ENCODE measurements at regions not wholly inside any gene's neighbourhood (a gene's known extent, or its start where the extent isn't known, plus 50 kb on each side); places are given as distances from the start of the nearest gene placed in this dataset.

GRCh38 chr3:623914-624545 is 427.5 kb downstream of the CHL1 start:
- peak in 1 of 6 donors; percentile 47 for DNase-seq (ENCODE audit: low read depth in 4 of 6, low spot score in 6 of 6)
- H3K4me1 ChIP-seq (ENCODE audit: control insufficient read depth, insufficient read depth, low read length) = no peaks in the 10 kb centered on the region
- no peak overlapping the region for H3K4me3 ChIP-seq (ENCODE audit: low read depth, low read length)
- WGBS (ENCODE audit: insufficient coverage) = no CpG with 5 or more reads among the region's 4 CpGs
- H3K27me3 ChIP-seq (ENCODE audit: control insufficient read depth, insufficient read depth, low read length) = no peaks in the 10 kb centered on the region
- no peak overlapping the region for H3K27ac ChIP-seq (ENCODE audit: low read depth, low read length)
- H3K9me3 ChIP-seq (ENCODE audit: control insufficient read depth, insufficient read depth, low read length) = no peaks in the 10 kb centered on the region
- no peaks in the 10 kb centered on the region for H3K36me3 ChIP-seq (ENCODE audit: control insufficient read depth, insufficient read depth, low read length)

- Histone ChIP-seq H3K9me3 (ENCODE audit: control insufficient read depth, insufficient read depth, low read length) (no peaks in the 10 kb centered on the region), H3K4me1 (ENCODE audit: control insufficient read depth, insufficient read depth, low read length) (no peaks in the 10 kb centered on the region), H3K36me3 (ENCODE audit: control insufficient read depth, insufficient read depth, low read length) (no peaks in the 10 kb centered on the region), H3K27me3 (ENCODE audit: control insufficient read depth, insufficient read depth, low read length) (no peaks in the 10 kb centered on the region), H3K4me3 (ENCODE audit: low read depth, low read length) (no peak overlapping the region), H3K27ac (ENCODE audit: low read depth, low read length) (no peak overlapping the region)
- peak; percentile 43 to 96 (median 65) for DNase-seq (ENCODE audit: low read depth in 4 of 6, low spot score in 6 of 6)
- no CpG with 5 or more reads among the region's 10 CpGs for WGBS (ENCODE audit: insufficient coverage)
Observed at GRCh38 chr3:632571-633170, 436.1 kb downstream of the CHL1 start.

- no peak overlapping the region for H3K27ac ChIP-seq (ENCODE audit: low read depth, low read length)
- no peaks in the 10 kb centered on the region for H3K36me3 ChIP-seq (ENCODE audit: control insufficient read depth, insufficient read depth, low read length)
- H3K4me3 ChIP-seq (ENCODE audit: low read depth, low read length) = no peak overlapping the region
- H3K9me3 ChIP-seq (ENCODE audit: control insufficient read depth, insufficient read depth, low read length) = no peaks in the 10 kb centered on the region
- DNase-seq (ENCODE audit: low read depth in 4 of 6, low spot score in 6 of 6) = no peak
- no peaks in the 10 kb centered on the region for H3K4me1 ChIP-seq (ENCODE audit: control insufficient read depth, insufficient read depth, low read length)
- no peaks in the 10 kb centered on the region for H3K27me3 ChIP-seq (ENCODE audit: control insufficient read depth, insufficient read depth, low read length)
Observed at GRCh38 chr3:634511-634910, 437.9 kb downstream of the CHL1 start.

GRCh38 chr3:635393-635792 is 438.8 kb downstream of the CHL1 start:
- Histone ChIP-seq H3K4me1 (ENCODE audit: control insufficient read depth, insufficient read depth, low read length) (no peaks in the 10 kb centered on the region), H3K27ac (ENCODE audit: low read depth, low read length) (no peak overlapping the region), H3K36me3 (ENCODE audit: control insufficient read depth, insufficient read depth, low read length) (no peaks in the 10 kb centered on the region), H3K4me3 (ENCODE audit: low read depth, low read length) (no peak overlapping the region), H3K9me3 (ENCODE audit: control insufficient read depth, insufficient read depth, low read length) (no peaks in the 10 kb centered on the region), H3K27me3 (ENCODE audit: control insufficient read depth, insufficient read depth, low read length) (no peaks in the 10 kb centered on the region)
- no peak for DNase-seq (ENCODE audit: low read depth in 4 of 6, low spot score in 6 of 6)

GRCh38 chr3:643376-643775 is 446.8 kb downstream of the CHL1 start:
- Histone ChIP-seq H3K4me1 (ENCODE audit: control insufficient read depth, insufficient read depth, low read length) (no peaks in the 10 kb centered on the region), H3K9me3 (ENCODE audit: control insufficient read depth, insufficient read depth, low read length) (no peaks in the 10 kb centered on the region), H3K27ac (ENCODE audit: low read depth, low read length) (no peak overlapping the region), H3K36me3 (ENCODE audit: control insufficient read depth, insufficient read depth, low read length) (no peaks in the 10 kb centered on the region), H3K27me3 (ENCODE audit: control insufficient read depth, insufficient read depth, low read length) (no peaks in the 10 kb centered on the region), H3K4me3 (ENCODE audit: low read depth, low read length) (no peak overlapping the region)
- WGBS (ENCODE audit: insufficient coverage) = no CpG with 5 or more reads among the region's 1 CpG
- no peak for DNase-seq (ENCODE audit: low read depth in 4 of 6, low spot score in 6 of 6)

GRCh38 chr3:655824-656223 is 437.0 kb upstream of the CNTN6 start:
- H3K27ac ChIP-seq (ENCODE audit: low read depth, low read length) = no peak overlapping the region
- no peaks in the 10 kb centered on the region for H3K4me1 ChIP-seq (ENCODE audit: control insufficient read depth, insufficient read depth, low read length)
- DNase-seq (ENCODE audit: low read depth in 4 of 6, low spot score in 6 of 6) = no peak
- no peak overlapping the region for H3K4me3 ChIP-seq (ENCODE audit: low read depth, low read length)
- H3K36me3 ChIP-seq (ENCODE audit: control insufficient read depth, insufficient read depth, low read length) = no peaks in the 10 kb centered on the region
- no peaks in the 10 kb centered on the region for H3K9me3 ChIP-seq (ENCODE audit: control insufficient read depth, insufficient read depth, low read length)
- WGBS (ENCODE audit: insufficient coverage) = no CpG with 5 or more reads among the region's 1 CpG
- H3K27me3 ChIP-seq (ENCODE audit: control insufficient read depth, insufficient read depth, low read length) = no peaks in the 10 kb centered on the region

GRCh38 chr3:661356-661755 is 431.5 kb upstream of the CNTN6 start:
- Histone ChIP-seq H3K27me3 (ENCODE audit: control insufficient read depth, insufficient read depth, low read length) (no peaks in the 10 kb centered on the region), H3K4me1 (ENCODE audit: control insufficient read depth, insufficient read depth, low read length) (no peaks in the 10 kb centered on the region), H3K27ac (ENCODE audit: low read depth, low read length) (no peak overlapping the region), H3K4me3 (ENCODE audit: low read depth, low read length) (no peak overlapping the region), H3K9me3 (ENCODE audit: control insufficient read depth, insufficient read depth, low read length) (no peaks in the 10 kb centered on the region), H3K36me3 (ENCODE audit: control insufficient read depth, insufficient read depth, low read length) (no peaks in the 10 kb centered on the region)
- no CpG with 5 or more reads among the region's 3 CpGs for WGBS (ENCODE audit: insufficient coverage)
- no peak for DNase-seq (ENCODE audit: low read depth in 4 of 6, low spot score in 6 of 6)

- no CpG with 5 or more reads among the region's 2 CpGs for WGBS (ENCODE audit: insufficient coverage)
- DNase-seq (ENCODE audit: low read depth in 4 of 6, low spot score in 6 of 6) = peak in 1 of 6 donors; percentile 81
- peaks cover 3% of the 10 kb centered on the region for H3K9me3 ChIP-seq (ENCODE audit: control insufficient read depth, insufficient read depth, low read length)
- H3K4me1 ChIP-seq (ENCODE audit: control insufficient read depth, insufficient read depth, low read length) = no peaks in the 10 kb centered on the region
- no peak overlapping the region for H3K4me3 ChIP-seq (ENCODE audit: low read depth, low read length)
- no peaks in the 10 kb centered on the region for H3K27me3 ChIP-seq (ENCODE audit: control insufficient read depth, insufficient read depth, low read length)
- no peak overlapping the region for H3K27ac ChIP-seq (ENCODE audit: low read depth, low read length)
- no peaks in the 10 kb centered on the region for H3K36me3 ChIP-seq (ENCODE audit: control insufficient read depth, insufficient read depth, low read length)
Observed at GRCh38 chr3:674116-674515, 418.7 kb upstream of the CNTN6 start.

- DNase-seq (ENCODE audit: low read depth in 4 of 6, low spot score in 6 of 6) = peak in 1 of 6 donors; percentile 53
- no peaks in the 10 kb centered on the region for H3K36me3 ChIP-seq (ENCODE audit: control insufficient read depth, insufficient read depth, low read length)
- no peak overlapping the region for H3K4me3 ChIP-seq (ENCODE audit: low read depth, low read length)
- no peaks in the 10 kb centered on the region for H3K27me3 ChIP-seq (ENCODE audit: control insufficient read depth, insufficient read depth, low read length)
- 92% methylated on average over 3 of the region's 4 CpGs for WGBS (ENCODE audit: insufficient coverage)
- peaks cover 3% of the 10 kb centered on the region for H3K9me3 ChIP-seq (ENCODE audit: control insufficient read depth, insufficient read depth, low read length)
- H3K27ac ChIP-seq (ENCODE audit: low read depth, low read length) = no peak overlapping the region
- no peaks in the 10 kb centered on the region for H3K4me1 ChIP-seq (ENCODE audit: control insufficient read depth, insufficient read depth, low read length)
Observed at GRCh38 chr3:675846-676245, 417.0 kb upstream of the CNTN6 start.

GRCh38 chr3:683770-684169 is 409.1 kb upstream of the CNTN6 start:
- WGBS (ENCODE audit: insufficient coverage) = no CpG with 5 or more reads among the region's 2 CpGs
- no peaks in the 10 kb centered on the region for H3K27me3 ChIP-seq (ENCODE audit: control insufficient read depth, insufficient read depth, low read length)
- no peaks in the 10 kb centered on the region for H3K9me3 ChIP-seq (ENCODE audit: control insufficient read depth, insufficient read depth, low read length)
- no peak overlapping the region for H3K4me3 ChIP-seq (ENCODE audit: low read depth, low read length)
- DNase-seq (ENCODE audit: low read depth in 4 of 6, low spot score in 6 of 6) = no peak
- no peaks in the 10 kb centered on the region for H3K36me3 ChIP-seq (ENCODE audit: control insufficient read depth, insufficient read depth, low read length)
- no peak overlapping the region for H3K27ac ChIP-seq (ENCODE audit: low read depth, low read length)
- H3K4me1 ChIP-seq (ENCODE audit: control insufficient read depth, insufficient read depth, low read length) = no peaks in the 10 kb centered on the region
